Keratinocyte (primary cell): ENCODE measurements at regions not wholly inside any gene's neighbourhood (a gene's known extent, or its start where the extent isn't known, plus 50 kb on each side); places are given as distances from the start of the nearest gene placed in this dataset.

ENCODE experiments used
- DNase-seq: peaks from one replicate; pipeline ENCODE4 v3.0.0-alpha.2; 2011; ENCODE audit warnings: low read depth, missing footprints, low spot score
- FAIRE-seq: peaks from 2 replicates; lab custom pipeline; 2011; peaks lifted over from hg19 to GRCh38; lab: Jason Lieb, UNC
- H2AFZ ChIP-seq: 2 replicates; pipeline ENCODE4 v1.6.0; 2012; ENCODE audit warnings: low read length, control low read depth, inconsistent platforms; ENCODE audit not compliant: control insufficient read depth
- H3K27ac ChIP-seq: 2 replicates; pipeline ENCODE4 v1.5.1; 2011; ENCODE audit warnings: low read length; ENCODE audit not compliant: control insufficient read depth, insufficient read depth
- H3K27me3 ChIP-seq: 3 replicates; pipeline ENCODE4 v1.6.0; 2011; ENCODE audit warnings: low read length; ENCODE audit not compliant: control insufficient read depth, insufficient read depth; ENCODE audit errors: extremely low read depth
- H3K36me3 ChIP-seq, 2 experiments: 2 replicates in 1 of 2; 3 replicates in 1 of 2; pipeline ENCODE4 v1.5.1; 2011; ENCODE audit warnings: low read length in 2 of 2, mild to moderate bottlenecking in 1 of 2; ENCODE audit not compliant: control insufficient read depth in 2 of 2, insufficient read depth in 2 of 2; ENCODE audit errors: extremely low read depth in 1 of 2
- H3K4me1 ChIP-seq: 3 replicates; pipeline ENCODE4 v1.5.1; 2011; ENCODE audit warnings: low read length; ENCODE audit not compliant: control insufficient read depth, insufficient read depth; ENCODE audit errors: extremely low read depth
- H3K4me2 ChIP-seq: 3 replicates; pipeline ENCODE4 v1.6.0; 2011; ENCODE audit warnings: low read depth, low read length; ENCODE audit not compliant: control insufficient read depth, insufficient read depth; ENCODE audit errors: extremely low read depth
- H3K4me3 ChIP-seq, 3 experiments: fragments of 200-600 bp in 1 of 3; sonication (generic) in 1 of 3; 2 replicates in 2 of 3; 3 replicates in 1 of 3; pipeline ENCODE4 v1.5.1; 2011 to 2016; ENCODE audit warnings: low read length in 3 of 3, mild to moderate bottlenecking in 3 of 3, control low read depth in 2 of 3, inconsistent platforms in 1 of 3, low read depth in 1 of 3, mixed read lengths in 1 of 3, mixed run types in 1 of 3, moderate library complexity in 1 of 3; ENCODE audit not compliant: control insufficient read depth in 2 of 3, insufficient read depth in 2 of 3; ENCODE audit errors: extremely low read depth in 1 of 3
- H3K79me2 ChIP-seq: 2 replicates; pipeline ENCODE4 v1.6.0; 2012; ENCODE audit warnings: low read length; ENCODE audit not compliant: control insufficient read depth, insufficient read depth
- H3K9ac ChIP-seq: 3 replicates; pipeline ENCODE4 v1.6.0; 2011; ENCODE audit warnings: low read length; ENCODE audit not compliant: control insufficient read depth, insufficient read depth; ENCODE audit errors: extremely low read depth
- H3K9me1 ChIP-seq: 3 replicates; pipeline ENCODE4 v1.6.0; 2011; ENCODE audit warnings: low read length; ENCODE audit not compliant: control insufficient read depth, insufficient read depth; ENCODE audit errors: extremely low read depth
- H3K9me3 ChIP-seq: 2 replicates; pipeline ENCODE4 v1.5.1; 2012; ENCODE audit warnings: low read depth, low read length; ENCODE audit not compliant: control insufficient read depth
- H4K20me1 ChIP-seq: 3 replicates; pipeline ENCODE4 v1.6.0; 2011; ENCODE audit warnings: low read length; ENCODE audit not compliant: control insufficient read depth, insufficient read depth; ENCODE audit errors: extremely low read depth
- EZH2 ChIP-seq: IDR thresholded peaks from one replicate; pipeline ENCODE4 v1.6.1; 2012; ENCODE audit warnings: inconsistent platforms, mild to moderate bottlenecking, low read length, moderate library complexity
- dilution Hi-C: fragments of 300-500 bp; cut with MboI; formaldehyde crosslinking; loops from one replicate; pipeline ENCODE4 v1.7.0; 2020; ENCODE audit warnings: low sequenced_read_pairs; ENCODE audit not compliant: extremely low pct_ligation_motif_present
- TF ChIP-seq, protein P1 (sequence below), 3 experiments: IDR thresholded peaks in 1 of 3; conservative IDR thresholded peaks in 1 of 3; optimal IDR thresholded peaks in 1 of 3; 2 replicates in 2 of 3; 3 replicates in 1 of 3; pipeline versions ENCODE3 to v1.5.1; 2011; ENCODE audit warnings: low read length in 3 of 3, mild to moderate bottlenecking in 3 of 3, moderate library complexity in 2 of 3, control low read depth in 1 of 3, inconsistent platforms in 1 of 3; ENCODE audit not compliant: insufficient read depth in 2 of 3; ENCODE audit errors: extremely low read depth in 1 of 3

DNA sequence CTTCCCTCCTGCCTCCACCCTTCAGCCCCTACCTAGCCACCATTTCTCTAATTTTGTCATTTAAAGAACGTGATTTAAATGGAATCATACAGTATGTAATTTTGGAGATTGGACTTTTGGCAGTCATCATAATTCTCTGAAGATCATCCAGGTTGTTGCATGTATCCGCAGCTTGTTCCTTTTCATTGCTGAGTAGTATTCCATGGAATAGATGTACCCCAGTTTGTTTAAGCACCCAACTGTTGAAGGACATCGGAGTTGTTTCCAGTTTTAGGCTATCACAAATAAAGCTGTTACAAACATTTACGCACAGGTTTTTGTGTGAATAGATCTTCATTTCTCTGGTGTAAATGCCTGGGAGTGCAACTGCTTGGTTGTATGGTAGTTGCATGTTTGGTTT, 61.1 kb upstream of the PWP1 start:
- H3K27ac ChIP-seq = no peak overlapping the region
- no peak for DNase-seq
- H3K4me3 ChIP-seq = no peak overlapping the region
- no peaks in the 10 kb centered on the region for H3K9me1 ChIP-seq
- no peaks in the 10 kb centered on the region for H3K9me3 ChIP-seq
- no peak overlapping the region for H2AFZ ChIP-seq
- dilution Hi-C loops = no loop called here
- H3K27me3 ChIP-seq = no peaks in the 10 kb centered on the region
- TF ChIP-seq, protein P1, sequence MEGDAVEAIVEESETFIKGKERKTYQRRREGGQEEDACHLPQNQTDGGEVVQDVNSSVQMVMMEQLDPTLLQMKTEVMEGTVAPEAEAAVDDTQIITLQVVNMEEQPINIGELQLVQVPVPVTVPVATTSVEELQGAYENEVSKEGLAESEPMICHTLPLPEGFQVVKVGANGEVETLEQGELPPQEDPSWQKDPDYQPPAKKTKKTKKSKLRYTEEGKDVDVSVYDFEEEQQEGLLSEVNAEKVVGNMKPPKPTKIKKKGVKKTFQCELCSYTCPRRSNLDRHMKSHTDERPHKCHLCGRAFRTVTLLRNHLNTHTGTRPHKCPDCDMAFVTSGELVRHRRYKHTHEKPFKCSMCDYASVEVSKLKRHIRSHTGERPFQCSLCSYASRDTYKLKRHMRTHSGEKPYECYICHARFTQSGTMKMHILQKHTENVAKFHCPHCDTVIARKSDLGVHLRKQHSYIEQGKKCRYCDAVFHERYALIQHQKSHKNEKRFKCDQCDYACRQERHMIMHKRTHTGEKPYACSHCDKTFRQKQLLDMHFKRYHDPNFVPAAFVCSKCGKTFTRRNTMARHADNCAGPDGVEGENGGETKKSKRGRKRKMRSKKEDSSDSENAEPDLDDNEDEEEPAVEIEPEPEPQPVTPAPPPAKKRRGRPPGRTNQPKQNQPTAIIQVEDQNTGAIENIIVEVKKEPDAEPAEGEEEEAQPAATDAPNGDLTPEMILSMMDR (optimal IDR thresholded peaks at IDR 0.05 in 1 of 3, IDR thresholded peaks at IDR 0.05 in 1 of 3, conservative IDR thresholded peaks at IDR 0.05 in 1 of 3; ENCODE audit: extremely low read depth in 1 of 3, insufficient read depth in 2 of 3, low read length in 3 of 3) = no peak
- TF ChIP-seq EZH2 = no peak
- H3K4me1 ChIP-seq = no peaks in the 10 kb centered on the region
- peaks cover 0 to under 1% of the 10 kb centered on the region in 2 experiments for H3K36me3 ChIP-seq
- FAIRE-seq = no peak
- H3K9ac ChIP-seq = no peak overlapping the region
- H4K20me1 ChIP-seq = no peaks in the 10 kb centered on the region
- H3K4me2 ChIP-seq = no peak overlapping the region
- H3K79me2 ChIP-seq = no peaks in the 10 kb centered on the region

- Histone ChIP-seq H3K4me2 (no peak overlapping the region), H4K20me1 (no peaks in the 10 kb centered on the region), H2AFZ (no peak overlapping the region), H3K9me1 (no peaks in the 10 kb centered on the region), H3K27me3 (no peaks in the 10 kb centered on the region), H3K4me1 (peaks cover 4% of the 10 kb centered on the region), H3K4me3 (no peak overlapping the region), H3K9ac (no peak overlapping the region), H3K27ac (no peak overlapping the region), H3K36me3 (peaks cover 2% of the 10 kb centered on the region in 2 experiments), H3K79me2 (no peaks in the 10 kb centered on the region), H3K9me3 (no peaks in the 10 kb centered on the region)
- FAIRE-seq (no peak), DNase-seq (no peak)
- dilution Hi-C loops = no loop called here
- TF ChIP-seq, protein P1 (optimal IDR thresholded peaks at IDR 0.05 in 1 of 3, IDR thresholded peaks at IDR 0.05 in 1 of 3, conservative IDR thresholded peaks at IDR 0.05 in 1 of 3; ENCODE audit: extremely low read depth in 1 of 3, insufficient read depth in 2 of 3, low read length in 3 of 3) = no peak
- TF ChIP-seq EZH2 = no peak
Measured at GRCh38 chr12:107631715-107632114, 53.9 kb upstream of the PWP1 start.
